Cardiac fibroblast (primary cell): ENCODE measurements at regions not wholly inside any gene's neighbourhood (a gene's known extent, or its start where the extent isn't known, plus 50 kb on each side); places are given as distances from the start of the nearest gene placed in this dataset.

Experiments
- DNase-seq, 2 donors: peaks; one replicate each; pipeline versions ENCODE4 v3.0.0 to v3.0.0-alpha.2; 2010; ENCODE audit warnings: low read depth in 2 of 2
- H3K4me3 ChIP-seq, 2 donors: replicated peaks in 1 of 2; 1 replicate in 1 of 2; 2 replicates in 1 of 2; pipeline ENCODE4 v1.5.1; 2011; ENCODE audit warnings: low read depth in 2 of 2, low read length in 2 of 2, mild to moderate bottlenecking in 2 of 2, moderate library complexity in 1 of 2
- CTCF ChIP-seq: IDR thresholded peaks from one replicate; pipeline ENCODE4 v1.5.1; 2011; ENCODE audit warnings: low read depth, mild to moderate bottlenecking, low read length, inconsistent platforms

GRCh38 chr5:72733810-72734209 is 82.7 kb upstream of the TNPO1 start:
- DNase-seq: no peak
- H3K4me3 ChIP-seq: no peak overlapping the region
- no peak for TF ChIP-seq CTCF

- no peak overlapping the region for H3K4me3 ChIP-seq
- DNase-seq: peak in 1 of 2 donors; percentile 5
- TF ChIP-seq CTCF: no peak
Observed at GRCh38 chr5:72723581-72723980, 92.9 kb upstream of the TNPO1 start.

GRCh38 chr5:72722792-72723452 is 93.5 kb upstream of the TNPO1 start:
- no peak for TF ChIP-seq CTCF
- no peak for DNase-seq

GRCh38 chr5:72721844-72722243 is 94.6 kb upstream of the TNPO1 start:
- no peak for DNase-seq
- TF ChIP-seq CTCF: no peak
- no peak overlapping the region for H3K4me3 ChIP-seq

More at GRCh38 chr5:72722792-72723452, 93.5 kb upstream of the TNPO1 start:
- no peak overlapping the region for H3K4me3 ChIP-seq

GRCh38 chr5:72720205-72720604 is 96.3 kb upstream of the TNPO1 start:
- H3K4me3 ChIP-seq: no peak overlapping the region
- no peak for DNase-seq
- no peak for TF ChIP-seq CTCF

- H3K4me3 ChIP-seq: no peak overlapping the region
- no peak for TF ChIP-seq CTCF
- no peak for DNase-seq
Observed at GRCh38 chr5:72711351-72711750, 105.1 kb upstream of the TNPO1 start.

- no peak overlapping the region for H3K4me3 ChIP-seq
- no peak for TF ChIP-seq CTCF
- DNase-seq: no peak
Observed at GRCh38 chr5:72709341-72709740, 107.1 kb upstream of the TNPO1 start.
